Upper lobe of left lung (tissue), 4 donors: ENCODE measurements at regions not wholly inside any gene's neighbourhood (a gene's known extent, or its start where the extent isn't known, plus 50 kb on each side); places are given as distances from the start of the nearest gene placed in this dataset.

Experiments
- POLR2A ChIP-seq, 4 donors: fragments of 450-650 bp; IDR thresholded peaks; one replicate each; pipeline ENCODE4 v1.5.1; 2016 to 2017; ENCODE audit warnings: antibody characterized with exemption in 4 of 4, mild to moderate bottlenecking in 2 of 4
- TF ChIP-seq, protein P1 (sequence below), 6 experiments: fragments of 450-650 bp in 4 of 6; fragments of 200-600 bp in 2 of 6; sonication (generic) in 2 of 6; IDR thresholded peaks; one replicate each; pipeline ENCODE4 v1.5.1; 2016 to 2019; ENCODE audit warnings: antibody characterized with exemption in 6 of 6

DNA sequence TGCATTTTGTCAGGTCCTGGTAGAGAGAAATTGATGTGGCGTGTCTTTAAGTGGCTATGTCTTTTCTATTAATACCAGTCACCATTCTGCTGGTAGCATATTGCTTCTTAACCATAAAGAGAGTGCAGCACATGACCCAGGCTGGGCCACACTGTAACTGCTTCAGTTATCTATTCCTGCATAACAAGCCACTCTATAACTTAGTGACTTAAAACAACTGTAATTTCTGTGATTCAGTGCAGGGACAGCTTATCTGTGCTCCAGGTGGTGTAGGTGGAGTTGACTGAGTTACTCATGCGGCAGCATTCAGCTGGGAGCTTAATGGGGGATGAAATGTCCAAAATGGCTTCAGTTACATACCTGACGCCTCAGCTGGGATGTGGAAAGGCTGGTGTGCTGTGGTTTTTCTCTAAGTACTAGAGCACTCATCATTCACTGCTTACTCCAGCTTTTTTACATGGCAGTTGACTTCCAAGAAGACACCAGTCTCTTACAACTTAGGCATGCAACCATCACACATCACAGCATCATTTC, 742.4 kb downstream of the SATB2 start:
- no peak for TF ChIP-seq POLR2A (IDR thresholded peaks at IDR 0.05)
- TF ChIP-seq, protein P1, sequence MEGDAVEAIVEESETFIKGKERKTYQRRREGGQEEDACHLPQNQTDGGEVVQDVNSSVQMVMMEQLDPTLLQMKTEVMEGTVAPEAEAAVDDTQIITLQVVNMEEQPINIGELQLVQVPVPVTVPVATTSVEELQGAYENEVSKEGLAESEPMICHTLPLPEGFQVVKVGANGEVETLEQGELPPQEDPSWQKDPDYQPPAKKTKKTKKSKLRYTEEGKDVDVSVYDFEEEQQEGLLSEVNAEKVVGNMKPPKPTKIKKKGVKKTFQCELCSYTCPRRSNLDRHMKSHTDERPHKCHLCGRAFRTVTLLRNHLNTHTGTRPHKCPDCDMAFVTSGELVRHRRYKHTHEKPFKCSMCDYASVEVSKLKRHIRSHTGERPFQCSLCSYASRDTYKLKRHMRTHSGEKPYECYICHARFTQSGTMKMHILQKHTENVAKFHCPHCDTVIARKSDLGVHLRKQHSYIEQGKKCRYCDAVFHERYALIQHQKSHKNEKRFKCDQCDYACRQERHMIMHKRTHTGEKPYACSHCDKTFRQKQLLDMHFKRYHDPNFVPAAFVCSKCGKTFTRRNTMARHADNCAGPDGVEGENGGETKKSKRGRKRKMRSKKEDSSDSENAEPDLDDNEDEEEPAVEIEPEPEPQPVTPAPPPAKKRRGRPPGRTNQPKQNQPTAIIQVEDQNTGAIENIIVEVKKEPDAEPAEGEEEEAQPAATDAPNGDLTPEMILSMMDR (IDR thresholded peaks at IDR 0.05): no peak
